IPS DF 4.7 (cell line): ENCODE measurements at regions not wholly inside any gene's neighbourhood (a gene's known extent, or its start where the extent isn't known, plus 50 kb on each side); places are given as distances from the start of the nearest gene placed in this dataset.

ENCODE experiments used
- DNase-seq: peaks from one replicate; pipeline ENCODE4 v3.0.0-alpha.2; 2013; ENCODE audit warnings: low spot score; ENCODE audit errors: extremely low read depth

DNA sequence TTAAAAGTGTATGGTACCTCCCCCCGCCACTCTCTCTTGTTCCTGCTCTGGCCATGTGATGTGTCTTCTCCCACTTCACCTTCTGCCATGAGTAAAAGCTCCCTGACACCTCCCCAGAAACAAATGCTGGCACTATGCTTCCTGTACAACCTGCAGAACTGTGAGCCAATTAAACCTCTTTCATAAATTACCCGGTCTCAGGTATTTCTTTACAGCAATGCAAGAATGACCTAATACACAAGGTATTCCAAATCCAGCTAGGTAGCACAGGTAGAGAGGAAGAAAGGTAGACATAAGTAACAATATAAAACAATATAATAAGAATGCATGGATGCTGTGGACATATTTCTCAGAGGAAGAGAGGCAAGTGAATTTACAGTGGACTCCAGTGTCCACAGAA lies 394.1 kb upstream of the ARID1B start:
- DNase-seq, result no peak

DNA sequence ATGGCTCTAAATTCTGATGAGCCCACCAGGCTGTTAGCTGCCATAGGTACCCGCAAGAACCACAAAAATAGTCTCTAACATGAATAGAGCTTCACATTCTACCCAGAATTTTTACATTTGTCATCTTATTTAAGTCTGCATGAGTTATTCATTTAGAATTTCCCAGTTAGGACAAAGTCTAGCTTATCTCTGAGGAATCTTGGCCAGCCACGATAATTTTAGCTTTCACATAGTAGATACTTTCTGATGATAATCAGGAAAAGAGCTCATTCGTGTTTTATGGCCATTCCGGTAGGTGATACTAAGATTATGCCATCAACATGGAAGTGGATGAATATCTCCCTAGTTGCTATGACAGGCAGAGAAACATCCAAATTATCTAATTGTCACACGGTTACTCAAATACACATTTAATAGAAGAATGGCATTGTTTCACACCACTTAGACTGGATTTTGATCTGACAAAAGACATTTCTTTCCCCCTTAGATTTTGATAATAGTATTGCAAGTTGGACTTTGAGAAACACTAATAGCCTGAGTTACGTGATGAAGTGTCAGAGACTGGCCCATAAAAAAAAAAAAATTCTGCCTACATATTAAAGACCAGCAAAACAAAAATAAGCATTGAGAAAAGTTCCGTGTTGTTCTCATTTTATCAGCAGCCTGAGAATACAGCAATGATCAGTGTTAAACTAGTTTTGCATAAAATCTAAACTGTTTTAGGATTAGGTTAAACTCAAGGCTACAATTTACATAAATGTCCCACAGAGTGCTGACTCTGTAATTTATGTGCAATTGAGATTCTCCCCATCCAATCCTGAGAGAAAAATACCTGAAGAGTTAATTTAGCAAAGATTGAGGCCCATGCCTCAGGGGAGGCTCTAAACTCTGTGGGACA lies 397.5 kb upstream of the ARID1B start:
- no peak for DNase-seq

DNA sequence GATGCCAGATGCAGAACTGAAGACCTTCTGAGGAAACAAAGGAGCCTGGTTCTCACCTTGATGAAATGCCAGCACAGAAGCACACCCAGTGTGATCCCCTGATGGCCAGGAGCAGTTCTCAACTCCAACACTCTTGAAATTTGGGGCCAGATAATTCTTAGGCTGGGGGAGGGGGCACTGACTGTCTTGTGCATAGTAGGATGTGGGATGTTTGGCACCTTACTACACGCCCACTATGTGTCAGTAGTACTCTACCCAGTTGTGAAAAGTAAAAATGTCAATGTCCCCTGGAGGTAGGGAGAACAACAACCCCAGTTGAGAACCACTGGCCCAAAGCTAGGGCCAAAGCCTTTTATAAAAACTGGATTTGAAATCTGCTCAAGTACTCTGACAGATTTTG lies 398.3 kb upstream of the ARID1B start:
- no peak for DNase-seq

GRCh38 chr6:156376091-156376490 lies 401.1 kb upstream of the ARID1B start:
- no peak for DNase-seq

DNA sequence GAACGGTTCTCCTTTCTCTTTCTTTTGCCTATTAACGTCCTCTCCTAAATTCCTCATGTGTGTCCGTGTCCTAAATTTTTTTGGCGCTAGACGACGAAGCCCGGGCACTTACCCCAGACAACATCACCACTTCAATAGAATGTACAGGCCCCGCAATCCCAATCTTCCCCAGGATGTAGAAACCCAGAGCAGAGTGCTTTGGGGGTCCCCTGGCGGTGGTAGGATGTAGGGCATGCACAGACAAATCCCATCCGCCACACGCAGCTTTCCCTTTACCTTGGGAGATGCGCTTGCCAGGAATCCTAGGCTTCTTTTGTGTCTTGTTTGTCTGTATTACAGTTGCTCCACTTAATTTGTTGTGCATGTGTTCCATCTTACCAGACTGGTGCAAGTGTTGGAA lies 417.3 kb upstream of the ARID1B start:
- DNase-seq, result peak; percentile 11

- DNase-seq, result no peak
Observed at GRCh38 chr6:156352861-156353260, 424.3 kb upstream of the ARID1B start.

DNA sequence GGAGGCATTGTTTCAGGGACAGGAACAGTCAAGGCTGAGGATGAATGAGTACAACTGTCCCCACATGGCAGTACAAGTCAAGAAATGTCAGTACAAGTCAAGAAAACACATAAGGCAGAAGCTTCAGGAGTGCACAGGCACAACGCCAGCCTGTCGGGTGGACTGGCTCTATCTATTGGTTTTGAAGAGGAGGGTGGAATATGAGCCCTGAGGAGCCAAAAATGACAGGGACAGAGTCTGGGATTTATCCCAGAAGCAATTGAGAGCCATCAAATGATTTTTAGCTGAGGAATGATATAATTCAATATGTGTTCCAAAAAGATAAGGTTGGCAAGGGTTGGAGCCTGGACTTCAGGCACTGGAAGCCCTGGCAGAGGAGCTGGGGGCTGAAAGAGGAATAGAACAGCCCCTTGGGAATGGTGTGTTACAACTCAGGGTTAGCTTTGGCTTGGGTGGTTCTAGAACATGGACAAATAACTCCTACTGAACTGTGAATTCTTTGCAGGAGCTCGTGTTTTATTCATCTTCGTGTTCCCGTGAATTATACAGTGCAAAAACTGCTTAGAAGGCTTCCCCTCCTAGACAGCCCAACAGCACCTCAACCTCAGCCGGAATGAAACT lies 425.7 kb upstream of the ARID1B start:
- no peak for DNase-seq

- no peak for DNase-seq
Observed at GRCh38 chr6:156350337-156350736, 426.8 kb upstream of the ARID1B start.

- DNase-seq, result no peak
Observed at GRCh38 chr6:156348849-156349248, 428.3 kb upstream of the ARID1B start.

DNA sequence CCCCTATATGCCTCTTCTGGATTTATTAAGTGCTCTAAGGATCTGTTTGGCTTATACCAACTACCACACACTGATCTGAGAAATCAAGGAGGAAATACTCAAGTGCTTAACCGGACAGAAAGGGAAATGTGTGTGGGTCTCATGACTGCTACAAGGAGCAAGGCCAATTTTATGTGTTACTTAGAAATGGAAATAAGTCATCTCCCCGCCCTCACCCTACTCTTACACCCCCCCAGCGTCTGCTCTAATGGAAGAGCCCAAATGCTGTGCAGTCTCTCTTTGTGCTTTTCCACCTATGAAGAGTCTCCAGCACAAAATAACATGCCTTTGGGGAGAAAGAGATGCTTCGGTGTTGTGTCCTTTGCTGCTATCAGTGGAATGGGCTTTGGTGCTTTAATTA lies 428.8 kb upstream of the ARID1B start:
- DNase-seq, result no peak

DNA sequence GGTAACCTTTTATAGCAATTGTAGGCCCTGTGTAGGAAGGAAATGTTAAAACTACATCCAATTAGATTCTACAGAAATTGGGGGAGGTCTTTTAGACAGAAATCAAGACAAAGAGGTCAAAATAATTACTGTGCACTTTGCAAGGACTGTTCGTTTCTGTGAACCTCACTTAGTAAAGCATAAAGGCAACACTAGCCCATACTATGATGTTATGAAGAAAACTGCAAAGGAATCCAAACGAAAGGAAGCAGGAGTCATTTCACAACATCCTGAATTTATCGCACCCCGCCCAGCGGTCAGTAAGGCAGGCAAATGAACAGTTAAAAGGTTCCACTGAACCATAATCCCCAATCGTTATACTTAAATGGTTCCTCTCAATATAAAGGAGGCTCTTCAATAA lies 429.5 kb upstream of the ARID1B start:
- no peak for DNase-seq

- no peak for DNase-seq
Observed at GRCh38 chr6:156347246-156347645, 429.9 kb upstream of the ARID1B start.

DNA sequence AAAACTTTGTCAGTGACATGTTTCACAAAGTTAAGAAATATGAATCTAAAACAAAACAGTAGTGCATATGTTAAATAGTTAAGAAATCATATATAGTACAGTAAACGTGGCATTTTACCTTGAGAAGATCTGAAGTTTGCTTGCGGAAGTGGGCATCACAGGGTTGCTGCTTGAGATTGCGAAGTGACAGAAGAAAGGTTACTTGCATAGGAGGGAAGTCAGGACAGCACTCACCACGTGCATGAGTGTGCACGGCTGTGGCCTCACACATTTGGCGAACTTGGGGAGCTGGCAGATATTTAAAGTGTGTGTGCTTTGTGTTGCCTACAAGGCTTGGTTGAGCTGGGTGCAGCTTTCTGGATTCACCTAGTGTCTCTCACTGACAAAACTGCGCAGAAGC lies 431.5 kb upstream of the ARID1B start:
- DNase-seq, result no peak

DNA sequence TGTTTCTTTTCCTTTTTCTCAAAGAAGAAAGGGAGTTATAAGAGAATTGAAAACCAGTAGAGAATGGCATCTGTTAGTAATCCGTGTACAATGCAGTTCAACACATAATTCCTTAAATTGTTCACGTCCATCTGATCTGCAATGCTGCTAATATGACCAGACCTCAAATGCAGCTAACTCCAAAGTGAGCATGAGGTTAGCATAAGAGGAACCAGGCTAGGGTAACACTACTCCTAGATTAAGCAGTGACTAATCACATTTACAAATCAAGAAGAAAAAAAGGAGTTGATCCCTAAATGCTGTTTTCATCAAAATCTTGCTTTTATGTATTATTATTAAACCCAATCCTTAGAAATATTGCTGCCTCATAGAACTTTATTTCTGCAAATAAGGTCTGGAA lies 432.7 kb upstream of the ARID1B start:
- DNase-seq, result no peak

DNA sequence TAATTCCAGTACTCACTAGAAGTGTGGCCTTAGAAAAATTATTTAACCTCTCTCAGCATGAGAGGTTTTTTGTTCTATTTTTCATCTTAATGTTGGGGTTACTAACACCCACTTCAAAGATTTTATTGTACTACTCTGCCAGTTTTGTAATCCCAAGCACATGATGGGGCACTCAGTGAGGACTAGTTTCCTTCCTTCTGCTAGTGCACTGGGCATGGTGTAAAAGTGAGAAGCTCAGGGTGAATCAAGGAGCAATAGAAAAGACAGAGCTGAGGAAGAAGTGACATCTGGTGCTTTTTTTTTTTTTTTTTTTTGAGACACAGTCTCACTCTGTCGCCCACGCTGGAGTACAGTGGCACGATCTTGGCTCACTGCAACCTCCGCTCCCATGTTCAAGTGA lies 439.4 kb upstream of the ARID1B start:
- no peak for DNase-seq

DNA sequence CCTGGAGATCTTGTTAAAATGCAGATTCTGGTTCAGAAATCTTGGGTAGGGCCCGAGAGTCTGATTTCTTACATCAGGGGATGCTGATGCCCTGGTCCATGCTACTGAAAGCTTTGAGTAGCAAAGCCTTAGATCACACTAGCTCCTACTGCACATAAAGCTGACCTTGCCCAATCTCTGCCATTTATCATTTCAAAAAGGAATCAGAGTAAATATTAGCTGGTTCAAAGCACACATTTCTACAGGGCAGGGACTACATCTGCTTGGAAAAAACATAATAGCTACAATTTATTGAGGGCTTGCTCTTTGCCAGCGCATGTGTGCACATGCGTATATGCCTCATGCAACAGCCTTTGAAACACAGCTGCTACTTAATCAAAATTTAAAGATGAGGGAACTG lies 440.4 kb upstream of the ARID1B start:
- DNase-seq, result no peak

DNA sequence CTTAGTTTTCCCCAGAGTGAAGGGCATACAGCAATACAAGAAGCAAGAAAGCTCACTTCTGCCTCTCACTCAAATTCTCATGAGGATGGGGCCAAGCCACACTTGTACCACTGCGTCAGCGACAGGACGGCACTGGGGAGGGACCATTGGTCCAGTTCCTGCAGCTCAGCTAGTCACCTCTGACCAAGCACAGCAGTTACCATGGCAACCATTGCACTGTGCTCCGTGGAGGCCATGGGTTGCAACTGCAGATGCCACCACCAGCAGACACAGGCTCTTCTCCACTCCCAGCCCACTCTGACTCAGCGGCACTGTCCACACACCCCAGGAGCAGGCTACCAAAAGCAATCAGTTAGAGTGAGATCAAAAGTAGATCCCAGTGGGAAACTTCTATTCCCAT lies 441.1 kb upstream of the ARID1B start:
- DNase-seq, result no peak

- no peak for DNase-seq
Observed at GRCh38 chr6:156334966-156335365, 442.2 kb upstream of the ARID1B start.

- no peak for DNase-seq
Observed at GRCh38 chr6:156319707-156320106, 457.5 kb upstream of the ARID1B start.

DNA sequence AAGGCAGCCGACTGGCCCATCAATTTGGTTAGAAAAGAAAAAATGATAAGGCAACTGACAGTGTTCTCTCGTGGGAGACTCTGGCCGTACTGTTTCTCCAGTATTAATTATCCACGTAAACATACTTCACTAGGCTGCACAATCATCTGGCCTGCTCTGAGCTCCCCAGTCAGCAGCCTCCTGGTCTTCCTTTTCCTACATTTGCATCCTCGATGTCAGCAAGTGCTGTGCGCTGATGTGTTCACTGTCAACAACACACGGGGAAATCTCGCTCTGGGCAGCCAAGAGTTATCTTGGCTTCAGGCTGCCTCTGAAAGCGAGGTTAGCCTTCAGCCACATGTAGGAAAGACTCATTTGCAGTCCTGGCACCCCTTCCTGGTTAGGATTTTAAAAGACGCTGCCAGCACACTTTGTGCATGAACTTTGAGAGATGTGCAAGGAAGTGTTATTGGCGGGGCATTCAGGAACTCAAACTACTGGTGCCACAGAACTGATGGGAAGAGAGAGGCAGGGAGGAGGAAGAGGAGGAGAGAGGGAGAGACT lies 460.5 kb upstream of the ARID1B start:
- no peak for DNase-seq

DNA sequence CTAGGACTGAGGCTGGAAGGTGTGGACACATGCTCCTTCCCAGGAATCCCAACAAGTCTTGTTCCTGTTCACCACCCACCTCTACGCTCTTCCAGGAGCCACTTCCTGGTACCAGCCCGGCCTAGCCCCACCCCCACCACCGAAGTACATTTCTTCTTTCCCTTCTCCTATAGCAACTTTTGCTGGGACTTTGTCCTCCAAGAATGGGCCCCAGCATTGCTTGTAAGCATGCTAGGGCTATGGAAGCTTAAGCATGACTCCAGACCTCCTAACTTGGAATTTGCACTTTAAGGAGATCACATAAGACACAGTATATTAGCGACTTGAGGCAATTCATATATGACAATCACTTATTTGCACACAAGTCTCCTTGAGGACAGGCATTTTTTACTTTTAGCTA lies 462.0 kb upstream of the ARID1B start:
- no peak for DNase-seq

GRCh38 chr6:156313037-156313436 lies 464.1 kb upstream of the ARID1B start:
- DNase-seq, result no peak

GRCh38 chr6:156311291-156311690 lies 465.9 kb upstream of the ARID1B start:
- no peak for DNase-seq
